ENCODE measurements at regions not wholly inside any gene's neighbourhood (a gene's known extent, or its start where the extent isn't known, plus 50 kb on each side); places are given as distances from the start of the nearest gene placed in this dataset.

DNA sequence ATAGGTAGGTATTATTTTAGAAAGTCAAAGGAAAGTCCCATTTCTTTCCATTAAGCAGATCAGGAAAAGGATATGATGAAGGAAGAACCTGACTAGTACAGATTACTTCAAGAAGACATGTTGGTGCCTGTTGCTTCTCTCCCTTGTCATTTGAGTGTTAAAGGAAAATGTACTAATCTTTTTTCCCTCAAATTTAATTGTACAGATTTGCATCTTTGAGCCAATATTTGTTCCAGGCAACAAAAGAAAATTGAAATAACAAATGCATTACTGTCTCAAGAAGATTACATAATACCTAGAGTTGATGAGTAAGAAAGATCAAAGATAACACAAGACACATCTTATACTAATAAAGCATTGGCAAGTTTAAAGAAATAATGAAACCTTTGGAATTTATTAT is 566.9 kb upstream of the ZP4 start:
- TF ChIP-seq ZBTB7A (IDR thresholded peaks at IDR 0.05; ENCODE audit: borderline replicate concordance, control insufficient read depth, low read depth, low read length) (no peak), ZNF551 (CRISPR knock-in tag; IDR thresholded peaks at IDR 0.05) (no peak), PCBP1 (IDR thresholded peaks at IDR 0.05; ENCODE audit: low read depth, low read length, poor library complexity, severe bottlenecking) (no peak), HCFC1 (IDR thresholded peaks at IDR 0.05; ENCODE audit: low read depth, low read length) (no peak), GABPA (tag; conservative IDR thresholded peaks at IDR 0.05; ENCODE audit: low read depth) (no peak), ZNF274 (IDR thresholded peaks at IDR 0.05; ENCODE audit: borderline replicate concordance, low read depth, low read length) (no peak), SPI1 (IDR thresholded peaks at IDR 0.05; ENCODE audit: borderline replicate concordance, low read depth, low read length) (no peak), KLF16 (IDR thresholded peaks at IDR 0.05) (no peak), FOXA1 (IDR thresholded peaks at IDR 0.05; ENCODE audit: borderline replicate concordance) (no peak)
- TF ChIP-seq, protein P1, sequence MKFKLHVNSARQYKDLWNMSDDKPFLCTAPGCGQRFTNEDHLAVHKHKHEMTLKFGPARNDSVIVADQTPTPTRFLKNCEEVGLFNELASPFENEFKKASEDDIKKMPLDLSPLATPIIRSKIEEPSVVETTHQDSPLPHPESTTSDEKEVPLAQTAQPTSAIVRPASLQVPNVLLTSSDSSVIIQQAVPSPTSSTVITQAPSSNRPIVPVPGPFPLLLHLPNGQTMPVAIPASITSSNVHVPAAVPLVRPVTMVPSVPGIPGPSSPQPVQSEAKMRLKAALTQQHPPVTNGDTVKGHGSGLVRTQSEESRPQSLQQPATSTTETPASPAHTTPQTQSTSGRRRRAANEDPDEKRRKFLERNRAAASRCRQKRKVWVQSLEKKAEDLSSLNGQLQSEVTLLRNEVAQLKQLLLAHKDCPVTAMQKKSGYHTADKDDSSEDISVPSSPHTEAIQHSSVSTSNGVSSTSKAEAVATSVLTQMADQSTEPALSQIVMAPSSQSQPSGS (CRISPR knock-in tag; IDR thresholded peaks at IDR 0.05): no peak
- TF ChIP-seq, protein P2, sequence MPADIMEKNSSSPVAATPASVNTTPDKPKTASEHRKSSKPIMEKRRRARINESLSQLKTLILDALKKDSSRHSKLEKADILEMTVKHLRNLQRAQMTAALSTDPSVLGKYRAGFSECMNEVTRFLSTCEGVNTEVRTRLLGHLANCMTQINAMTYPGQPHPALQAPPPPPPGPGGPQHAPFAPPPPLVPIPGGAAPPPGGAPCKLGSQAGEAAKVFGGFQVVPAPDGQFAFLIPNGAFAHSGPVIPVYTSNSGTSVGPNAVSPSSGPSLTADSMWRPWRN (IDR thresholded peaks at IDR 0.05; ENCODE audit: low read depth): no peak

Measured in K562 (cell line).